Effector memory CD8-positive, alpha-beta T cell (primary cell): ENCODE measurements at regions not wholly inside any gene's neighbourhood (a gene's known extent, or its start where the extent isn't known, plus 50 kb on each side); places are given as distances from the start of the nearest gene placed in this dataset.
"Not testable (repeated sequence)": the region's sequence is repeated elsewhere in the genome, so short reads cannot be mapped to it uniquely, and the experiment has no call there.

Experiments used
- ATAC-seq: fragments of 150-1000 bp; cut with Tn5 transposase; replicated peaks from 2 replicates; pipeline ENCODE4 v1.10.0; 2021; ENCODE audit warnings: mild to moderate bottlenecking, moderate library complexity
- DNase-seq, 3 experiments: peaks; one replicate each; pipeline ENCODE4 v3.0.0; 2021
- H3K27ac Mint-ChIP-seq, 2 donors: one replicate each; pipeline ENCODE4 v1.8.0; 2022; ENCODE audit warnings: mild to moderate bottlenecking in 2 of 2, mixed read lengths in 2 of 2, moderate library complexity in 2 of 2
- H3K27me3 Mint-ChIP-seq, 2 donors: one replicate each; pipeline ENCODE4 v1.8.0; 2022; ENCODE audit warnings: mixed read lengths in 2 of 2
- H3K36me3 Mint-ChIP-seq: one replicate; pipeline ENCODE4 v1.8.0; 2022; ENCODE audit warnings: mild to moderate bottlenecking, moderate library complexity, mixed read lengths; ENCODE audit not compliant: insufficient read depth
- H3K4me1 Mint-ChIP-seq, 2 donors: one replicate each; pipeline ENCODE4 v1.8.0; 2022; ENCODE audit warnings: low read depth in 2 of 2, mixed read lengths in 2 of 2
- H3K4me3 Mint-ChIP-seq, 2 donors: one replicate each; pipeline ENCODE4 v1.8.0; 2022; ENCODE audit warnings: mild to moderate bottlenecking in 2 of 2, mixed read lengths in 2 of 2, moderate library complexity in 2 of 2
- H3K9me3 Mint-ChIP-seq, 2 donors: one replicate each; pipeline ENCODE4 v1.8.0; 2022; ENCODE audit warnings: mixed read lengths in 2 of 2

DNA sequence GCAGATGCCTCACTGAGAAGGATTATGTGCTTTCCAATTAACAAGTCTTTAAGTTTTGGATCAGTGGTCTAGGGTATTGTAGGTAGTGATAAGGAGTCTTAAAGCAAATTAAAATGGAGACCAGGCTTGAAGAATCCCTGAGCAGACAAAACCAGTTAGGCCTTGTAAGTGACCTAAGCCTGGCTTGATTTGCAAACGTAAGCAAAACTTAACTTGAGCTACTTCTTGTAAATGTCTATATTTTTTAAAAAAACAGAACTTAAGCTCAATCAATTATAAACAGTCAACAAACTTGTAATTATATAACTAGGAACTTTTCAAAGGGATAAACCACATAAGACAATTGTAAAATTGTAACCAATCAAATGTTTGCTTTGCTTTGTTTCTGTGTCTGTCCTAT lies 72.7 kb upstream of the NALF2 start:
- Mint-ChIP-seq H3K27me3 (peaks cover 13% of the 10 kb centered on the region in 2 donors), H3K27ac (no peak overlapping the region), H3K4me3 (no peak overlapping the region), H3K4me1 (no peaks in the 10 kb centered on the region), H3K9me3 (no peaks in the 10 kb centered on the region), H3K36me3 (no peaks in the 10 kb centered on the region)
- DNase-seq (no peak), ATAC-seq (no peak)

GRCh38 chrX:69430785-69431184 lies 73.3 kb upstream of the NALF2 start:
- no peak for DNase-seq
- no peak for ATAC-seq

GRCh38 chrX:69429339-69430015 lies 74.6 kb upstream of the NALF2 start:
- Mint-ChIP-seq H3K27ac (no peak overlapping the region), H3K27me3 (peaks cover 13% of the 10 kb centered on the region in 2 donors), H3K9me3 (no peaks in the 10 kb centered on the region), H3K36me3 (no peaks in the 10 kb centered on the region), H3K4me1 (no peaks in the 10 kb centered on the region), H3K4me3 (no peak overlapping the region)
- no peak for ATAC-seq
- DNase-seq = no peak

More at GRCh38 chrX:69430785-69431184, 73.3 kb upstream of the NALF2 start:
- no peak overlapping the region for H3K27ac Mint-ChIP-seq
- no peaks in the 10 kb centered on the region for H3K9me3 Mint-ChIP-seq
- no peak overlapping the region for H3K4me3 Mint-ChIP-seq
- no peaks in the 10 kb centered on the region for H3K4me1 Mint-ChIP-seq
- no peaks in the 10 kb centered on the region for H3K36me3 Mint-ChIP-seq
- peaks cover 13% of the 10 kb centered on the region in 2 donors for H3K27me3 Mint-ChIP-seq

DNA sequence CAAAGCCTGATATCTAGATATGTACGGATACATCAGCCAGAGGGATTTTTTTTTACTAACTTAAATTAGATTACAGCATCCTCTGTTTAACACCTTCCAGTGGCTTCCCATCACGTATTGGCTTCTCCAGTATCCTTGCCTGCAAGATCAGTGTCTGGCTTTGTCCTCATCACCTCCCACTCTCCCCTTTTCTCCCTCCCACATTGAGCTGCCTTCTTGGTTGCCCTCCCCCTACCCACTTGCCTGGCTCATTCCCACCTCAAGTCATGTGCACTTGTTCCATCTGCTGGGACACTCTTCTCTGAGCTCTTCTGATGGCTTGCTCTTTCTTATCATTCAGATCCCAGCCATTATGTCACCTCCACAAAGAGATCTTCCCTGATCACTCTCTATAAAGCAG lies 75.9 kb upstream of the NALF2 start:
- no peaks in the 10 kb centered on the region for H3K9me3 Mint-ChIP-seq
- H3K27me3 Mint-ChIP-seq = peaks cover 13% of the 10 kb centered on the region in 2 donors
- H3K36me3 Mint-ChIP-seq = no peaks in the 10 kb centered on the region
- H3K27ac Mint-ChIP-seq = no peak overlapping the region
- no peak overlapping the region for H3K4me3 Mint-ChIP-seq
- no peak for DNase-seq
- H3K4me1 Mint-ChIP-seq = no peaks in the 10 kb centered on the region
- no peak for ATAC-seq

DNA sequence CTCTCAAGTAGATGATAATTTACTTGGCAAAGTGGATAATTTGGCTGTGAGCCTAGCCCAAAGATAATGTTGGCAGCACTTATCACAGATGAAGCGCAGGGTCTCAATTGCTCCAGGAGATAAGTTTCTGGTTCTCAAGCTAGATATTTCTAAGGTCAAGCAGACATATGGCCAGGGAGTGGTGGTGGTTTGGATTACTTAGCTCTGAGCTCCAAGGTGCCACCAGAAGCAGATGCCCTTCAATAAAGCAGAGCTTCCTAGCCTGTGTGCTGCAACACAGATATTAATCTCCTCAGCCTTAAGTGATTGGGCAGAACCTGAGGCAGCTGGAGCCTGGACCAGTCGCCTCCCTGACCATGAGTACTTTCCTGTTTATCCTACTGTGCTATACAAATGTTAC lies 79.2 kb upstream of the NALF2 start:
- no peak overlapping the region for H3K4me3 Mint-ChIP-seq

DNA sequence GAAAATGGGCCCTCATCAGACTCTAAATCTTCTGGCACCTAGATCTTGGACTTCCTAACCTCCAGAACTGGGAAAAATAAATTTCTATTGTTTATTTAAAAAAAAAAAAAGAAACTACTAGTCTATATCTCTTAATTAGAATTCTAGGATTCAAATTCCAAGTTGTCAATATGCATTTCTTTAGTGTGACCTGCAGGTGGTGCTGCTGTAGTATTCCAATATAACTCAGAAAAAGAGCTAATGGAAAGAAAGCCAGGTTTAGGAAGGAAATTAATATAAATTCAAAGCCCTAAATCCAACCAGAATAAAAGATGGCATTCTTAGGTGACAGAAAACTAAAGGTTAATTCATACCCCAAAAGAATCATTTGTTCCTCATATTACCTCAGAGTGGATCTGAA lies 80.0 kb upstream of the NALF2 start:
- no peaks in the 10 kb centered on the region for H3K4me1 Mint-ChIP-seq
- peaks cover 0 to 13% of the 10 kb centered on the region in 2 donors for H3K27me3 Mint-ChIP-seq
- no peaks in the 10 kb centered on the region for H3K9me3 Mint-ChIP-seq
- no peak for DNase-seq
- ATAC-seq = no peak
- H3K4me3 Mint-ChIP-seq = no peak overlapping the region
- H3K27ac Mint-ChIP-seq = no peak overlapping the region
- no peaks in the 10 kb centered on the region for H3K36me3 Mint-ChIP-seq

More for the DNA sequence above, 79.2 kb upstream of the NALF2 start:
- H3K36me3 Mint-ChIP-seq = no peaks in the 10 kb centered on the region
- H3K27me3 Mint-ChIP-seq = peaks cover 7 to 13% of the 10 kb centered on the region in 2 donors
- H3K4me1 Mint-ChIP-seq = no peaks in the 10 kb centered on the region
- H3K27ac Mint-ChIP-seq = no peak overlapping the region
- ATAC-seq (no peak), DNase-seq (no peak)
- H3K9me3 Mint-ChIP-seq = no peaks in the 10 kb centered on the region

DNA sequence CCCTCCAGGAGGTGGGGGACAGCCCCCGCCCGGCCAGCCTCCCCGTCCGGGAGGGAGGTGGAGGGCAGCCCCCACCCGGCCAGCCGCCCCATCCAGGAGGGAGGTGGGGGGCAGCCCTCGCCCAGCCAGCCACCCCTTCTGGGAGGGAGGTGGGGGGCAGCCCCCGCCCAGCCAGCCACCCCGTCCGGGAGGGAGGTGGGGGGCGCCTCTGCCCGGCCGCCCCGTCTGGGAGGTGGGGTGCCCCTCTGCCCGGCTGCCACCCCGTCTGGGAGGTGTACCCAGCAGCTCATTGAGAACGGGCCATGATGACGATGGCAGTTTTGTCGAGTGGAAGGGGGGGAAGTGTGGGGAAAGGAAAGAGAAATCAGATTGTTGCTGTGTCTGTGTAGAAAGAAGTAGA lies 81.9 kb upstream of the NALF2 start:
- not testable (repeated sequence) for H3K27me3 Mint-ChIP-seq, H3K9me3 Mint-ChIP-seq, H3K27ac Mint-ChIP-seq, H3K36me3 Mint-ChIP-seq, ATAC-seq, H3K4me3 Mint-ChIP-seq, DNase-seq, H3K4me1 Mint-ChIP-seq

DNA sequence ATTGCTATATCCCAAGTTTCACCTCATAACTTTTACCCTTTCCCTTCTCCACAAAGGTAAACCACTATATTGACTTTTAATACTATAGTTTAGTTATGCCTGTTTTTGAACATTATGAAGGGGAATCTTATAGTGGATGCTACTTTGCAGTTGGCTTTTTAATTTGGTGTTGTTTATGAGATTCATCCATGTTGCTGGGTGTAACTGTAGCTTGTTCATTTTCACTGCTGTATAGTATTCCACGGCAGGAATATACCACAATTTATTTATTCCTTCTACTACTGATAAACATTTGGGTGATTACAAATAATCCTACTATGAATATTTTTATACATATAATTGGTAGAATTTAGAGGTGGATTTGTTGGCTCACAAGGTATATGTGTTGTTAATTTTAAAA lies 88.4 kb upstream of the NALF2 start:
- no peaks in the 10 kb centered on the region for H3K4me1 Mint-ChIP-seq
- no peak for DNase-seq
- no peak overlapping the region for H3K4me3 Mint-ChIP-seq
- no peaks in the 10 kb centered on the region for H3K36me3 Mint-ChIP-seq
- no peak for ATAC-seq
- H3K27me3 Mint-ChIP-seq = no peaks in the 10 kb centered on the region
- H3K27ac Mint-ChIP-seq = no peak overlapping the region
- H3K9me3 Mint-ChIP-seq = peaks cover 0 to 3% of the 10 kb centered on the region in 2 donors

GRCh38 chrX:69412661-69413060 lies 91.5 kb upstream of the NALF2 start:
- Mint-ChIP-seq H3K27me3 (no peaks in the 10 kb centered on the region), H3K4me1 (no peaks in the 10 kb centered on the region), H3K4me3 (no peak overlapping the region), H3K27ac (no peak overlapping the region), H3K9me3 (peaks cover 0 to 3% of the 10 kb centered on the region in 2 donors), H3K36me3 (no peaks in the 10 kb centered on the region)
- DNase-seq (no peak), ATAC-seq (no peak)

DNA sequence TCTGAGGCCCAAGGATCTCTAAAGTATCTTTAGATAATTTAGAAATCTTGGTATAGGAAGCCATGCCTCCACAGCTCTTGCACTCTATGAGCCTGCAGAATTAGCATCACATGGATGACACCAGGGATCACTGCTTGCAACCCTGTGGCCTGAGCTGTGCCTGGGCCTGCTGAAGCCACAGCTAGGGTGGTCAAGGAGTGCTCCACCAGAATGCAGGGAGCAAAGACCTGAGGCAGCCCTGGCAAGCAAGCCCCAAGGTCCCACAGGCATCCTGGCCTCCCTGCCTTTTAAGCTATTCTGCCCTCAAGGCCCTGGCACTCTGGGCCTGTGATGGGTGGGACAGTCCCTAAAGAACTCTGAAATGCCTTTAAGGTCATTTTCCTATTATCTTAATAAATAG lies 105.2 kb upstream of the NALF2 start:
- H3K4me3 Mint-ChIP-seq = no peak overlapping the region
- no peak for DNase-seq
- no peaks in the 10 kb centered on the region for H3K4me1 Mint-ChIP-seq
- H3K36me3 Mint-ChIP-seq = no peaks in the 10 kb centered on the region
- no peaks in the 10 kb centered on the region for H3K9me3 Mint-ChIP-seq
- ATAC-seq = no peak
- peaks cover 0 to 14% of the 10 kb centered on the region in 2 donors for H3K27me3 Mint-ChIP-seq
- no peak overlapping the region for H3K27ac Mint-ChIP-seq

DNA sequence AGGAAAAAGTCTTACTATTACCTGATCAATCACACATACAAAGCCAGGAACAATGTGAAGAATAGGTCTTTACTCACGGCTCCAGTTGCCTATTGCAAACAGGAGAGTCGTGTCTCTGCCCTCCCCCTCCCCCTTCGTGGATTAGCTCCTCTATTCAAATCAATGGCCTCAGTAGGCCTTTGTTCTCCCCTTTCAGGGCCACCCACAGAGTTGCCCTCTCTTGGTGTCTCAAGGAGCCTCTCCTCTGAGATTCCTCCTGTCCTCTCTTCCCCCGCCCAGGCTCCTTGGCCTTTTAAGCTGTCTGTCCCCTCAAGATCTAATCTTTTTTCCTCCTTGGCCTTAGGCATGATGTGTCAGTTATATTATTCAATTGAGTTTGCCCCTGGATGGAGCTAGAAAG lies 107.2 kb upstream of the NALF2 start:
- H3K9me3 Mint-ChIP-seq = no peaks in the 10 kb centered on the region
- no peak overlapping the region for H3K4me3 Mint-ChIP-seq
- no peak for ATAC-seq
- H3K4me1 Mint-ChIP-seq = no peaks in the 10 kb centered on the region
- peaks cover 0 to 14% of the 10 kb centered on the region in 2 donors for H3K27me3 Mint-ChIP-seq
- H3K27ac Mint-ChIP-seq = no peak overlapping the region
- DNase-seq = no peak
- no peaks in the 10 kb centered on the region for H3K36me3 Mint-ChIP-seq

DNA sequence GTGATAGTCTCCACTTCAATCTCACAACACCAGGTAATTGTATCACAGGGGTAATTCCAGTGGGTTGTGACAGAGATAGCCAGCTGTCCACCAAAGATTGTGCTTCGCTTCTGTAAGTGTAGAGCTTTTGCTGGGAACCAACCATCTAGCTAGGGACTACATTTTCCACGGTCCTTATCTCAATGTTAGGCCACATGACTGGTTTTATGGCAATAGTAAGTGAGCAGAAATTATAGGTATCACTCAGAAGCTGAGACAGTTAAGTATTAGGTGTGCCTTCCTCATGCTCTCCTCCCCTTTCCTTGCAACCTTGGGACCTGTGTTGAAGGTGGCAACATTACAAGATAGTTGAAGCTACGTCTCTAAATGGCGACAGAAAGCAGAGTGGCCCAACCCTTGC lies 108.8 kb upstream of the NALF2 start:
- Mint-ChIP-seq H3K4me3 (no peak overlapping the region), H3K36me3 (no peaks in the 10 kb centered on the region), H3K4me1 (no peaks in the 10 kb centered on the region), H3K27ac (no peak overlapping the region), H3K27me3 (peaks cover 0 to 24% of the 10 kb centered on the region in 2 donors), H3K9me3 (no peaks in the 10 kb centered on the region)
- DNase-seq (no peak), ATAC-seq (no peak)

DNA sequence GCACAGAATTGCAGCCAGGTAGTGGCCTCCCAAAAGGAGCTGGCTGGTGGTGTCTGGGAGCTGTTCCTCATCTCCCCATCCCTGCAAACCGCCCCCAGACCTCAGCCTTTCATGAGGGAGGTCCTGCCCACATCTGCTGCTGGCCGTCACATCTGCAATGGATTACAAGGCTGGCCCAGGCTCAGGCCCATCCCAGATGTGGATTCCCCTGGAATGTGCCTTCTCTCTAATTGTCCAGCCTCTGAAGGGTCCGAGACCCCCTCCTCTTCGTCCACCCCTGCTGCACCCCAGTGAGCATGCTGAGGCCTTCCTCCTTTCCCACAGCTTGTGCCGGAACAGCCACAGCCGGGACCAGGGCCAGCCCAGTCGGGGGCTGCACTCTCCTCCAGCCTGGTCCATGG lies 115.0 kb upstream of the NALF2 start:
- no peak overlapping the region for H3K27ac Mint-ChIP-seq
- H3K36me3 Mint-ChIP-seq = no peaks in the 10 kb centered on the region
- H3K27me3 Mint-ChIP-seq = peaks cover 14 to 62% of the 10 kb centered on the region in 2 donors
- no peak overlapping the region for H3K4me3 Mint-ChIP-seq
- H3K4me1 Mint-ChIP-seq = peaks cover 0 to 4% of the 10 kb centered on the region in 2 donors
- DNase-seq = no peak
- no peaks in the 10 kb centered on the region for H3K9me3 Mint-ChIP-seq
- no peak for ATAC-seq

DNA sequence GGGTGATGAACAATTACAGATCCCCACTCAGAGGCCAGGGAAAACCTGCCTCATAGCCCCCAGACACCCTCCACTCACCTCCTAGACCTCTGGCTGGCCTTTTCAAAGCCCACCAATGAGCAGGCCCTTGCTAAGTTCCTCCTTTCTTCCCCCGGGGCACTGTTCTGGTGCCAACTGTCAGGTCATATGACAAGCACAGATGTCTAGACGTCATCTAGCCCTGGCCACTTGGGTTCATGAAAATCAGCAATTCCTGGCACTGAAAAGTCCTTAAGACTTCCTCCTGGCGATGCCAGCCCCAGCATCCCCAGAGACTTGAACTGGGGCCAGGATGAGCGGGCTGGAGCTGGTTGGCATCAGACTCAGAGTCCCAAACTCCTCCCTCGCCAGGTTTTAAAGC lies 115.6 kb upstream of the NALF2 start:
- ATAC-seq = no peak
- H3K27me3 Mint-ChIP-seq = peaks cover 14 to 65% of the 10 kb centered on the region in 2 donors
- no peak for DNase-seq
- H3K9me3 Mint-ChIP-seq = no peaks in the 10 kb centered on the region
- no peak overlapping the region for H3K4me3 Mint-ChIP-seq
- H3K4me1 Mint-ChIP-seq = peaks cover 0 to 4% of the 10 kb centered on the region in 2 donors
- H3K36me3 Mint-ChIP-seq = no peaks in the 10 kb centered on the region
- no peak overlapping the region for H3K27ac Mint-ChIP-seq
